H1 (cell line): ENCODE measurements at regions not wholly inside any gene's neighbourhood (a gene's known extent, or its start where the extent isn't known, plus 50 kb on each side); places are given as distances from the start of the nearest gene placed in this dataset.

Experiments used
- CTCF ChIP-seq, 3 experiments: IDR thresholded peaks; 1 replicate in 2 of 3; 2 replicates in 1 of 3; pipeline versions ENCODE4 v1.5.1 to v1.6.1; 2011; ENCODE audit warnings: low read length in 3 of 3, mild to moderate bottlenecking in 3 of 3, inconsistent platforms in 2 of 3, low read depth in 1 of 3, moderate library complexity in 1 of 3; ENCODE audit not compliant: insufficient read depth in 1 of 3; ENCODE audit errors: control extremely low read depth in 1 of 3
- MAX ChIP-seq: IDR thresholded peaks from 2 replicates; pipeline ENCODE4 v1.6.1; 2012; ENCODE audit warnings: inconsistent platforms
- POLR2A ChIP-seq, 2 experiments: IDR thresholded peaks; 1 replicate in 1 of 2; 2 replicates in 1 of 2; pipeline ENCODE4 v1.6.1; 2011; ENCODE audit warnings: low read depth in 2 of 2, low read length in 2 of 2, mild to moderate bottlenecking in 2 of 2; ENCODE audit errors: control extremely low read depth in 1 of 2
- SP1 ChIP-seq: IDR thresholded peaks from 2 replicates; pipeline ENCODE4 v1.6.1; 2011; ENCODE audit warnings: low read depth, low read length
- USF2 ChIP-seq: IDR thresholded peaks from 2 replicates; pipeline ENCODE4 v1.6.1; 2011; ENCODE audit warnings: low read length, improper control_type of control experiment

- TF ChIP-seq USF2: no peak
- no peak for TF ChIP-seq CTCF (IDR thresholded peaks at IDR 0.05; ENCODE audit: control extremely low read depth in 1 of 3, insufficient read depth in 1 of 3, low read depth in 1 of 3, low read length in 3 of 3)
- TF ChIP-seq MAX: no peak
- no peak for TF ChIP-seq SP1
- TF ChIP-seq POLR2A (IDR thresholded peaks at IDR 0.05; ENCODE audit: control extremely low read depth in 1 of 2, low read depth in 2 of 2, low read length in 2 of 2): no peak
Observed at GRCh38 chr16:60150907-60151306, 1416.8 kb upstream of the GOT2 start.
